Endothelial cell of umbilical vein (primary cell): ENCODE measurements at regions not wholly inside any gene's neighbourhood (a gene's known extent, or its start where the extent isn't known, plus 50 kb on each side); places are given as distances from the start of the nearest gene placed in this dataset.

ENCODE experiments used
- BruUV-seq: library from RNA; stranded (reverse); fragments of 400-500 nt; replicated peaks from 2 replicates; lab custom pipeline; 2021; lab: Mats Ljungman, UMichigan
- CTCF ChIA-PET: fragments of 300-600, 350-600 bp; sonication (Branson Sonifier 250); formaldehyde crosslinking; loops from one replicate; lab custom pipeline; 2021; ENCODE audit warnings: antibody characterized with exemption, inconsistent platforms; lab: Charles Lee
- POLR2A ChIA-PET: fragments of 300-600, 350-600 bp; sonication (Branson Sonifier 250); formaldehyde crosslinking; loops from one replicate; lab custom pipeline; 2021; ENCODE audit warnings: antibody characterized with exemption, inconsistent platforms; lab: Charles Lee
- DNase-seq: peaks from one replicate; pipeline ENCODE4 v3.0.0-alpha.2; 2011; ENCODE audit warnings: low read depth, low spot score
- FAIRE-seq: peaks from 2 replicates; lab custom pipeline; 2011; peaks lifted over from hg19 to GRCh38; lab: Jason Lieb, UNC
- H2AFZ ChIP-seq: 2 replicates; pipeline ENCODE4 v1.6.0; 2012; ENCODE audit warnings: low read depth, low read length, control low read depth, inconsistent platforms
- H3K27ac ChIP-seq: 2 replicates; pipeline ENCODE4 v1.5.1; 2011; ENCODE audit warnings: low read depth, mild to moderate bottlenecking, control low read depth, low read length, moderate library complexity; ENCODE audit not compliant: insufficient read depth
- H3K27me3 ChIP-seq, 2 experiments: 2 replicates each; pipeline versions ENCODE4 v1.6.0 to v1.6.1; 2011; ENCODE audit warnings: low read length in 2 of 2, mixed read lengths in 1 of 2; ENCODE audit not compliant: control insufficient read depth in 2 of 2, insufficient read depth in 2 of 2
- H3K36me3 ChIP-seq, 2 experiments: 2 replicates in 1 of 2; 3 replicates in 1 of 2; pipeline ENCODE4 v1.5.1; 2011; ENCODE audit warnings: low read length in 2 of 2, mild to moderate bottlenecking in 1 of 2, moderate library complexity in 1 of 2; ENCODE audit not compliant: control insufficient read depth in 2 of 2, insufficient read depth in 2 of 2; ENCODE audit errors: extremely low read depth in 1 of 2
- H3K4me1 ChIP-seq: 3 replicates; pipeline ENCODE4 v1.5.1; 2011; ENCODE audit warnings: mild to moderate bottlenecking, low read length; ENCODE audit not compliant: control insufficient read depth, insufficient read depth; ENCODE audit errors: extremely low read depth
- H3K4me2 ChIP-seq: 2 replicates; pipeline ENCODE4 v1.6.1; 2011; ENCODE audit warnings: low read length, control low read depth, mixed read lengths; ENCODE audit not compliant: insufficient read depth
- H3K4me3 ChIP-seq, 3 experiments: fragments of 200-600 bp in 1 of 3; sonication (generic), shearing (Covaris generic) in 1 of 3; replicated peaks in 1 of 3; 2 replicates each; pipeline ENCODE4 v1.5.1; 2011 to 2016; ENCODE audit warnings: control low read depth in 3 of 3, low read length in 3 of 3, mild to moderate bottlenecking in 2 of 3, inconsistent platforms in 1 of 3, low read depth in 1 of 3, moderate library complexity in 1 of 3; ENCODE audit not compliant: insufficient read depth in 1 of 3
- H3K79me2 ChIP-seq: 2 replicates; pipeline ENCODE4 v1.6.0; 2012; ENCODE audit warnings: low read length, inconsistent platforms; ENCODE audit not compliant: control insufficient read depth, insufficient read depth
- H3K9ac ChIP-seq: replicated peaks from 2 replicates; pipeline ENCODE3; 2011; ENCODE audit warnings: low read length, control low read depth; ENCODE audit not compliant: insufficient read depth; ENCODE audit errors: extremely low read depth
- H3K9me1 ChIP-seq: replicated peaks from 3 replicates; pipeline ENCODE4 v1.6.0; 2011; ENCODE audit warnings: mild to moderate bottlenecking, low read length; ENCODE audit not compliant: control insufficient read depth, insufficient read depth; ENCODE audit errors: extremely low read depth
- H3K9me3 ChIP-seq: replicated peaks from 2 replicates; pipeline ENCODE4 v1.5.1; 2012; ENCODE audit warnings: low read length, inconsistent platforms; ENCODE audit not compliant: control insufficient read depth, insufficient read depth
- H4K20me1 ChIP-seq: replicated peaks from 2 replicates; pipeline ENCODE3; 2011; ENCODE audit warnings: mild to moderate bottlenecking, low read length; ENCODE audit not compliant: control insufficient read depth, insufficient read depth; ENCODE audit errors: extremely low read depth
- EZH2 ChIP-seq: IDR thresholded peaks from 2 replicates; pipeline ENCODE4 v1.6.1; 2012; ENCODE audit warnings: borderline replicate concordance, low read depth, mild to moderate bottlenecking, moderate library complexity, low read length, inconsistent platforms; ENCODE audit not compliant: severe bottlenecking
- FOS ChIP-seq: IDR thresholded peaks from 2 replicates; pipeline ENCODE4 v1.6.1; 2011; ENCODE audit warnings: mild to moderate bottlenecking, low read length, moderate library complexity, borderline replicate concordance; ENCODE audit not compliant: insufficient read depth
- GATA2 ChIP-seq: IDR thresholded peaks from 2 replicates; pipeline ENCODE4 v1.7.0; 2011; ENCODE audit warnings: low read depth, mild to moderate bottlenecking, moderate library complexity, mixed read lengths, low read length; ENCODE audit not compliant: insufficient read length, insufficient read depth
- JUN ChIP-seq: IDR thresholded peaks from 2 replicates; pipeline ENCODE4 v1.6.1; 2011; ENCODE audit warnings: borderline replicate concordance, low read depth; ENCODE audit not compliant: insufficient read length, insufficient read depth
- MYC ChIP-seq: IDR thresholded peaks from one replicate; pipeline ENCODE4 v1.6.1; 2011; ENCODE audit warnings: mild to moderate bottlenecking, low read depth, low read length
- POLR2A ChIP-seq: IDR thresholded peaks from 2 replicates; pipeline ENCODE4 v1.6.1; 2012; ENCODE audit warnings: low read depth, mild to moderate bottlenecking, control low read depth, low read length
- POLR2AphosphoS5 ChIP-seq: IDR thresholded peaks from 2 replicates; pipeline ENCODE4 v1.6.1; 2012; ENCODE audit warnings: low read depth, mild to moderate bottlenecking, control low read depth, low read length, moderate library complexity; ENCODE audit not compliant: insufficient read depth
- dilution Hi-C: fragments of 300-500 bp; cut with MboI; formaldehyde crosslinking; loops from one replicate; pipeline ENCODE4 v1.15.0; 2019; ENCODE audit warnings: low sequenced_read_pairs; ENCODE audit not compliant: extremely low pct_ligation_motif_present
- intact Hi-C: fragments of 100-400 bp; cut with micrococcal nuclease; formaldehyde crosslinking; loops from one replicate; pipeline ENCODE4 v1.10.0; 2022
- TF ChIP-seq, protein P1 (sequence below), 2 donors: IDR thresholded peaks; 1 replicate in 1 of 2; 2 replicates in 1 of 2; pipeline ENCODE4 v1.5.1; 2011; ENCODE audit warnings: low read length in 2 of 2, mild to moderate bottlenecking in 2 of 2, moderate library complexity in 2 of 2, control low read depth in 1 of 2, inconsistent platforms in 1 of 2, low read depth in 1 of 2; ENCODE audit not compliant: insufficient read depth in 1 of 2; ENCODE audit errors: extremely low read depth in 1 of 2
- TF ChIP-seq, protein P2 (sequence below): IDR thresholded peaks from 2 replicates; pipeline ENCODE4 v1.6.1; 2011; ENCODE audit not compliant: insufficient read depth, insufficient read length

GRCh38 chr2:41087946-41088345, 636.1 kb upstream of the SLC8A1 start:
- intact Hi-C loops (no loop called here), dilution Hi-C loops (no loop called here)
- BruUV-seq: no TSS peak
- Histone ChIP-seq H3K9me3 (no peaks in the 10 kb centered on the region), H3K4me2 (no peak overlapping the region), H3K27me3 (no peaks in the 10 kb centered on the region), H3K79me2 (no peaks in the 10 kb centered on the region), H3K9ac (no peak overlapping the region), H3K4me3 (no peak overlapping the region), H3K4me1 (no peaks in the 10 kb centered on the region), H4K20me1 (no peaks in the 10 kb centered on the region), H3K36me3 (no peaks in the 10 kb centered on the region), H3K27ac (no peak overlapping the region), H2AFZ (no peak overlapping the region), H3K9me1 (no peaks in the 10 kb centered on the region)
- DNase-seq: no peak
- TF ChIP-seq GATA2: no peak
- no peak for TF ChIP-seq EZH2
- no peak for TF ChIP-seq MYC
- TF ChIP-seq POLR2A: no peak
- no peak for TF ChIP-seq POLR2AphosphoS5
- no peak for TF ChIP-seq FOS
- TF ChIP-seq JUN: no peak
- CTCF ChIA-PET: no interaction called here
- no peak for FAIRE-seq
- POLR2A ChIA-PET: no interaction called here

GRCh38 chr2:41101281-41101680, 649.4 kb upstream of the SLC8A1 start:
- intact Hi-C loops: no loop called here
- TF ChIP-seq EZH2: no peak
- TF ChIP-seq FOS: no peak
- TF ChIP-seq GATA2: no peak
- TF ChIP-seq JUN: no peak
- TF ChIP-seq, protein P1, sequence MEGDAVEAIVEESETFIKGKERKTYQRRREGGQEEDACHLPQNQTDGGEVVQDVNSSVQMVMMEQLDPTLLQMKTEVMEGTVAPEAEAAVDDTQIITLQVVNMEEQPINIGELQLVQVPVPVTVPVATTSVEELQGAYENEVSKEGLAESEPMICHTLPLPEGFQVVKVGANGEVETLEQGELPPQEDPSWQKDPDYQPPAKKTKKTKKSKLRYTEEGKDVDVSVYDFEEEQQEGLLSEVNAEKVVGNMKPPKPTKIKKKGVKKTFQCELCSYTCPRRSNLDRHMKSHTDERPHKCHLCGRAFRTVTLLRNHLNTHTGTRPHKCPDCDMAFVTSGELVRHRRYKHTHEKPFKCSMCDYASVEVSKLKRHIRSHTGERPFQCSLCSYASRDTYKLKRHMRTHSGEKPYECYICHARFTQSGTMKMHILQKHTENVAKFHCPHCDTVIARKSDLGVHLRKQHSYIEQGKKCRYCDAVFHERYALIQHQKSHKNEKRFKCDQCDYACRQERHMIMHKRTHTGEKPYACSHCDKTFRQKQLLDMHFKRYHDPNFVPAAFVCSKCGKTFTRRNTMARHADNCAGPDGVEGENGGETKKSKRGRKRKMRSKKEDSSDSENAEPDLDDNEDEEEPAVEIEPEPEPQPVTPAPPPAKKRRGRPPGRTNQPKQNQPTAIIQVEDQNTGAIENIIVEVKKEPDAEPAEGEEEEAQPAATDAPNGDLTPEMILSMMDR (IDR thresholded peaks at IDR 0.05; ENCODE audit: extremely low read depth in 1 of 2, insufficient read depth in 1 of 2, low read depth in 1 of 2, low read length in 2 of 2): no peak
- no peak for TF ChIP-seq MYC
- TF ChIP-seq, protein P2, sequence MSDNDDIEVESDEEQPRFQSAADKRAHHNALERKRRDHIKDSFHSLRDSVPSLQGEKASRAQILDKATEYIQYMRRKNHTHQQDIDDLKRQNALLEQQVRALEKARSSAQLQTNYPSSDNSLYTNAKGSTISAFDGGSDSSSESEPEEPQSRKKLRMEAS: no peak
- TF ChIP-seq POLR2AphosphoS5: no peak
- TF ChIP-seq POLR2A: no peak
- Histone ChIP-seq H3K36me3 (no peaks in the 10 kb centered on the region), H3K27ac (no peak overlapping the region), H3K9me3 (no peaks in the 10 kb centered on the region), H4K20me1 (no peaks in the 10 kb centered on the region), H3K27me3 (no peaks in the 10 kb centered on the region), H3K4me2 (no peak overlapping the region), H2AFZ (no peak overlapping the region), H3K4me3 (no peak overlapping the region), H3K9me1 (no peaks in the 10 kb centered on the region), H3K79me2 (no peaks in the 10 kb centered on the region), H3K9ac (no peak overlapping the region), H3K4me1 (no peaks in the 10 kb centered on the region)
- DNase-seq: no peak
- FAIRE-seq: no peak
- CTCF ChIA-PET: no interaction called here
- no TSS peak for BruUV-seq
- dilution Hi-C loops: no loop called here
- POLR2A ChIA-PET: no interaction called here
